Right lobe of liver (tissue), 6 donors: ENCODE measurements at regions not wholly inside any gene's neighbourhood (a gene's known extent, or its start where the extent isn't known, plus 50 kb on each side); places are given as distances from the start of the nearest gene placed in this dataset.

Experiments
- ATAC-seq, 4 donors: fragments of 200-7000 bp; cut with Tn5 transposase; one replicate each; pipeline ENCODE4 v1.9.1; 2020; ENCODE audit warnings: mild to moderate bottlenecking in 4 of 4, moderate library complexity in 4 of 4
- DNase-seq, 3 donors: peaks; one replicate each; pipeline ENCODE4 v3.0.0-alpha.2; 2020
- H3K27ac ChIP-seq, 3 donors: fragments of 200-600 bp; one replicate each; pipeline ENCODE4 v1.8.0; 2022
- H3K27me3 ChIP-seq, 2 donors: fragments of 200-600 bp; one replicate each; pipeline ENCODE4 v1.8.0; 2022
- H3K36me3 ChIP-seq, 4 donors: fragments of 200-600 bp; sonication (generic) in 1 of 4; one replicate each; pipeline versions ENCODE4 v1.5.1 to v1.8.0; 2017 to 2022; ENCODE audit warnings: control low read depth in 1 of 4
- H3K4me1 ChIP-seq, 4 donors: fragments of 200-600 bp; sonication (generic) in 1 of 4; one replicate each; pipeline versions ENCODE4 v1.5.1 to v1.8.0; 2017 to 2022; ENCODE audit warnings: control low read depth in 1 of 4
- H3K4me3 ChIP-seq, 3 donors: fragments of 200-600 bp; one replicate each; pipeline ENCODE4 v1.8.0; 2022
- H3K9me3 ChIP-seq, 4 donors: fragments of 200-600 bp; sonication (generic) in 1 of 4; one replicate each; pipeline versions ENCODE4 v1.5.1 to v1.8.0; 2017 to 2022; ENCODE audit warnings: control low read depth in 1 of 4
- CTCF ChIP-seq, 4 donors: fragments of 200-600 bp in 3 of 4; fragments of 450-650 bp in 1 of 4; IDR thresholded peaks; one replicate each; pipeline versions ENCODE4 v1.5.1 to v1.8.0; 2016 to 2022; ENCODE audit warnings: antibody characterized with exemption in 4 of 4, mild to moderate bottlenecking in 2 of 4
- POLR2A ChIP-seq: fragments of 450-650 bp; IDR thresholded peaks from one replicate; pipeline ENCODE4 v1.6.1; 2017; ENCODE audit warnings: antibody characterized with exemption, mild to moderate bottlenecking
- WGBS: methylation state at CpG from one replicate; pipeline ENCODE4 v1.1.6; 2018; ENCODE audit warnings: low coverage, low lambda C conversion rate; ENCODE audit not compliant: insufficient coverage; ENCODE audit errors: missing lambda C conversion rate; 5-methylcytosine and 5-hydroxymethylcytosine counted together
- intact Hi-C, 2 donors: fragments of 100-400 bp; cut with DNase I; formaldehyde crosslinking; loops; one replicate each; pipeline versions ENCODE4 v1.11.2 to v1.14.1; 2022
- donor health status: DM: no; HTN: yes; CAD: no.
- donor health status: DM: no; HTN: no; CAD: no.
- donor health status: DM: no; HTN: no; CAD: no.
- donor health status: DM: no; HTN: yes; CAD: no.
- donor health status: DM: no; HTN: yes; CAD: no.

- no peaks in the 10 kb centered on the region for H3K27me3 ChIP-seq
- ATAC-seq = no peak
- 69% methylated on average over 4 of the region's 4 CpGs for WGBS
- no peak overlapping the region for H3K27ac ChIP-seq
- H3K9me3 ChIP-seq = no peaks in the 10 kb centered on the region
- no peak for TF ChIP-seq CTCF (IDR thresholded peaks at IDR 0.05)
- no peak for TF ChIP-seq POLR2A
- no peak for DNase-seq
- H3K4me3 ChIP-seq = no peak overlapping the region
- no peaks in the 10 kb centered on the region for H3K4me1 ChIP-seq
- intact Hi-C loops = no loop called here
- H3K36me3 ChIP-seq = no peaks in the 10 kb centered on the region
Observed at GRCh38 chr3:38890426-38890825, 74.4 kb upstream of the SCN10A start.

GRCh38 chr3:38878646-38879045 is 62.6 kb upstream of the SCN10A start:
- no peak for DNase-seq
- ATAC-seq = peak in 1 of 4 donors; percentile 30

More at GRCh38 chr3:38878646-38879045, 62.6 kb upstream of the SCN10A start:
- Histone ChIP-seq H3K4me3 (no peak overlapping the region), H3K27me3 (no peaks in the 10 kb centered on the region), H3K27ac (no peak overlapping the region), H3K36me3 (no peaks in the 10 kb centered on the region), H3K4me1 (no peaks in the 10 kb centered on the region), H3K9me3 (no peaks in the 10 kb centered on the region)
- TF ChIP-seq CTCF (IDR thresholded peaks at IDR 0.05) = no peak
- intact Hi-C loops = no loop called here
